GM19238 (cell line): ENCODE measurements at regions not wholly inside any gene's neighbourhood (a gene's known extent, or its start where the extent isn't known, plus 50 kb on each side); places are given as distances from the start of the nearest gene placed in this dataset.
"Not testable (repeated sequence)": the region's sequence is repeated elsewhere in the genome, so short reads cannot be mapped to it uniquely, and the experiment has no call there.

ENCODE experiments used
- DNase-seq: peaks from one replicate; pipeline ENCODE4 v3.0.0; 2011; ENCODE audit warnings: low spot score; ENCODE audit not compliant: insufficient read length

GRCh38 chr5:179456075-179456474 is 94.3 kb upstream of the RUFY1 start:
- DNase-seq: not testable (repeated sequence)

- no peak for DNase-seq
Observed at GRCh38 chr5:179455320-179455719, 95.0 kb upstream of the RUFY1 start.

DNA sequence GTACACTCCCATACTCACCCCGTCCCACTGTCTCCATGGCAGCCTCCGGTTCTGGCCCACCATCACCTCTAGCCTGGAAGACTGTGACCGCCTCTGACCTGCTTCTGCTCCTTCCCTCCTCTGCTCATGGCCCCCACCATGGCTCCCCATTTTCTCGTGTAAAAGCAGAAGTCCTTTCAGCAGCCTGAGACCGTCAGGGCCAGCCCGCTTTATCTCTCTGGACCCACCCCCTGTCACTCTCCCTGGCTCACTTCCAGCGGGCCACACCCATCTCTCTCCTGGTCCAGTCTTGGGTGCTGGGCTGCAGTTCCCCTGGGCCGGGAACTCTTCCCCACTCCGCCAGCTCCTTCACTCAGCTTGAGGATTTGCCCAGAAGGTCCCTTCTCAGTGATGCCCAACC is 96.0 kb upstream of the RUFY1 start:
- no peak for DNase-seq

DNA sequence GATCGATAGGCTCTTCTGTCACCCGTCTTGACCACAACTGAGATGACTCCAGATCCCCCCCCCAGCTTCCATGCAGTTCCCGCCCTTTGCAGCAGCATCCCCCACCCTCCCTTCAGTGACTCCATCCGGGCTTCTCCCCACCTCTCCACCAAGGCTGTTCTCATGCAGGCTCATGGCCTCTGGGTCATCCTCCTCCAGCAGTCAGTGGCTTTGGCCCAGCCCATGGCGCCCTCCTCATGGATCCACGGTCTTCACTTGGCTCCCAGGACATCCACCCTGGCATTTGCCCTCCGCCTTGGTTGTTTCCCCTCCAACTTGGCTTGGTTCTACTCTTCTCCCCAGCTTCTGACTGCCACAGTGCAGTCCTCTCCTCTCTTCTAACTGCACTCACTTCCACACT is 96.7 kb upstream of the RUFY1 start:
- no peak for DNase-seq

DNA sequence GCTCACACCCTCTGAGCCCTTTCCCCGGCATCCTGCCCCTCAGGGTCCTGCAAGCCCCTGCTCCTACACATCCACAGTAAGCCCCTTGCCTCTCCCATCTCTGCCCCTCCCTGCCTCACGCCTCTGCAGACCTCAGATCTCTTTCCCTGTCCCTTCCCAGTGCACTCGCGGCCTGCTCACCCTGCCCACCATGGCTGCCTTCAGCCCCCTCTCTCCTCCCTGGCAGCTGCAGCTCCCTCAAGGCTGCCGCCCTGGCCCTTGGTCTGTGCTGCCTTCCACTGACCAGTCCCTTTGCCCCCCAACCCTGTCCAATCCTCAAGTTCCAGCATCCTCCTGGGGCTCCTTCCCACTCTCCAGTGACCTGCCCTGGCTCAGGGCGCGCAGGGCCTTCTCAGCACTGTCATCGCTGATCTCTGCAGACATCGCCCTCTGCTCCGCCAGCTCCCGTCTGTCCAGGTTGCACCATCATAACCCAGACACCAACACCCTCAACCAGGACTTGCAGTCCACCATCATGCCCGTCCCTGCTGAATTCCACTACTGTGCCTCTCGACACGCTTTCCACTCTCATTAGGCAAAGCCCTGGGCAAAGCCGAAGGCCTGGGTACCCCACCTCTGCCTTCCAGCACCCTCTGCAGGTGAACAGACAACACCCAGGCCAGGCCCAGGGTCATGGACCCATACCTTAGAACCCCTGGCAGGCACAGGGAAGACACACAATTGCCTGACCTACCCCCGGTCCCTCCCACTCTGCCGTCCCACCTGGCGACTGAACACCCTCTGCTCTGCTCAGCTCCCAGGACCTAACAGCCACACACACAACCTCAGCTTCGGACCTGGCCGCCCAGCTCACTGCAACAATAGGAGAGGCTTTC is 97.8 kb upstream of the RUFY1 start:
- no peak for DNase-seq

GRCh38 chr5:179451828-179452196 is 98.5 kb upstream of the RUFY1 start:
- no peak for DNase-seq

GRCh38 chr5:179451114-179451827 is 99.1 kb upstream of the RUFY1 start:
- DNase-seq: no peak

DNA sequence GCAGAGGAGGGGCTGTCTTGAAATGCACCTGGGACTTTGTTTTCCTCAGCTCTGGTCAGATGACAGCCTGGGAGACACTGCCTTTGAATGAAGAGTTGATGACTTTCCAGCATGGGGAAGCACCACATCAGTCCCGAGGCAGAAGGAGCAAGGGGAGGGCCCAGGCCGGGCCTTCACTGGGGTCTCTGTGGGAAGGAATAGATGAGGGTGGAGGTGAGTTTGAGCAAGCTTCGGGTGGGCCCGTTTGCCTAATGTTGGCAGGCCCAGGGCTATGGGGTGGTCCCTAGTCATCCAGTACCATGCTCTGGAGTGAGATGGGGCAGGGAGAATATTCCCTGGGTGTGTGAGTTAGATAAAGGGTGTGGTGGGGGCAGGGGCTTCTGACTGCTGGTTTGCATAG is 100.4 kb upstream of the RUFY1 start:
- not testable (repeated sequence) for DNase-seq

DNA sequence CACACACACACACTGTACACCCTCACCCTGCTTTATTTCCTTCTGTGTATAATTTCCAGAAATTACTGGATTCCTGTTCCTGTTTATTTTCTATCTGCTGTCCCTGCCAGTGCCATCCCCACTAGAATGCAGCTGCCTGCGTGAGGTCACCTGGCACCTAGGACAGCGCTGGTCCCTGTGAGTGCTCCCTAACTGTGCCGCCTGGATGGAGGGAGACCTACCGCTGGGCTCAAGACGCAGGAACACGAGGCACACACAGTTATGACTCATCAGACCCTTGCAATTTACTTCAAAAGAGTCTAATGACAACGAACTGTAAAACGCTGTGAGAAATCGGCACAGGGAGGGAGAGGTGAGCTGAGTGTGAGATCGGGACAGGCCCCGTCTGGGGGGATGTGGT is 102.1 kb upstream of the RUFY1 start:
- DNase-seq: not testable (repeated sequence)

DNA sequence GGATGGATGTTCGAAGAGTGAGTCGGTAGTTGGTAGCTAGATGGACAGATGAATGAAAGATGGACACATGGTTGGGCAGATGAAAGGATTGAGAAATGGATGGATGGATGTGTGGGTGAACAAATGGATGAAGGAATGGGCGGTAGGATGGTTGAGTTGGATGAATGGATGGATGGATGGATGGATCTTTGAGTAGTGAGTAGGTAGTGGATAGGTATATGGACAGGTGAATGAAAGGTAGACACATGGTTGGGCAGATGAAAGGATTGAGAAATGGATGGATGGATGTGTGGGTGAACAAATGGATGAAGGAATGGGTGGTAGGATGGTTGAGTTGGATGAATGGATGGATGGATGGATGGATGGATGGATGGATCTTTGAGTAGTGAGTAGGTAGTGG is 97.0 kb upstream of the ADAMTS2 start:
- not testable (repeated sequence) for DNase-seq

GRCh38 chr5:179439181-179439985 is 94.1 kb upstream of the ADAMTS2 start:
- no peak for DNase-seq

GRCh38 chr5:179438461-179438860 is 93.2 kb upstream of the ADAMTS2 start:
- no peak for DNase-seq

- DNase-seq: no peak
Observed at GRCh38 chr5:179438011-179438441, 92.8 kb upstream of the ADAMTS2 start.

DNA sequence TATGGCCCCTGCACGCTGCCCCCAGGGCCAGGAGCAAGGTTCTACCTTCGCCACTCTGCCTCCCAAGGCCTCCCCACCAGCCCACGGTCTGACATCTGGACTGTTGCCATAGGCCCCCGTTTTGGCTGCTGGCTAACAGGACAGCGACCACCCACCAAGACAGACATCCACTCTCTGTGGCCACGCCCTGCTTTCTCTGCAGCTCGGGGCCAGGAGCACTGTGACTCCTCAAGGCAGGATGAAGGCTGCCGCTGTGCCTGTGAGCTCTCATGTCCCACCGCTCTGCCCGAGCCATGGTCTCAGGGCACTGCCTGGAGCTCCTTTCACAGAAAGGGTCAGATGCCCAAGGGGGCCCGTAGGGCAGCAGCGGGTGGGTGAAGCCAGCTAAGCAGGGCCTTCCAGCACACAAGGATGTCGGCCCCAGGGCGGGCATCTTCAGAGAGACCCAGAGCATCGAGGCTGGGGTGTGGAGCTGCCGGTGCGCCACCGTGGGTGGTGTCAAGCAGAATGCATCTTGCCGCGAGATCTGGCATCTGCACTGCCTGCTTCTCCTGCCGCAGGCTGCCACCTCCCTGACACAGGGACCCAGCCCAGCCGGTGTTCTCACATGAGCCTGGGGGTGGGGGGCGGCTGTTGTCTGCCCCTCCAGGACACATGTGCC is 92.2 kb upstream of the ADAMTS2 start:
- no peak for DNase-seq

- no peak for DNase-seq
Observed at GRCh38 chr5:179436321-179437122, 91.3 kb upstream of the ADAMTS2 start.

DNA sequence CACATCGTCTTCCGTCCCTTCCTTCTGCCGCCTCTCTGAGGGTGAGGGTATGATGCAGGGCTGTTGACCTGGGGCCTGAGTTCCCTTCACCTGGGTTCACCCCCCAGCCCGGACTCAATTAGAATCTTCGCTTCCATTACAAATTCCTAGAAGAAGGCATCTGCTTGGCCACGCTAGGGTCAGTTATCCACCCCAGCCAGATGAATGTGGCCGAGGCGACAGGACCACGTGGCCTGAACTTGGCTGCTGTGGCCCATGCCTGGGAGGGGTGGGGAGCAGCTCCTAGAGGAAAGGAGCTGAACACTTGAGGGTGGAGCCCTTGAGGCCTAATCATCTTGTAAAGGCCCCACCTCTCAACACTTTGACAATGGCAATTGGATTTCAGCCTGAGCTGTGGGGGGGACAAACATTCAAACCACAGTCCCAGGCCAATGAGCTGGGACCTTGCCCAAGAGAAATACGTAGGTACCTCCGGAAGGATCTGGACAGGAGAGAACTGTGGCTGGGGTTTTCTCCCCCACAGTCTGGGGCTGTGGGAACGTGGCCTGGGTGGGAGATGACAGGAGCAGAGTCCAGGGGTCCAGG is 90.6 kb upstream of the ADAMTS2 start:
- no peak for DNase-seq

DNA sequence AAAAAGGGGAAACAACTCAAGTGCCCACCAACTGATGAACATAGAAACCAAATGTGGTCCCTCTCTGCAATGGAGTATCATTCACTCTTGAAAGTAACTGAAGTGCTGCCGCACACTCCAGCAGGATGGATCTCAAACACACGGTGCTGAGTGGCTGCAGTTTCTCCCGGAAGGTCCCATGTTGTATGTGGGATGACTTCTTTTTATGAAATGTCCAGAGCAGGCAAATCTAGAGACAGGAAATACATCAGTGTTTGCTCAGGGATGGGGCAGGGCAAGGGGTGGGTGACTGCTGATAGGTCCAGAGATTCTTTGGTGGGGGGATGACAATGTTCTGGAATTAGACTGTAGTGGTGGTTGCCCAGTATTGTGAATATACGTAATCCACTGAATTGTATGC is 89.9 kb upstream of the ADAMTS2 start:
- DNase-seq: no peak

GRCh38 chr5:179432547-179432946 is 87.3 kb upstream of the ADAMTS2 start:
- no peak for DNase-seq

DNA sequence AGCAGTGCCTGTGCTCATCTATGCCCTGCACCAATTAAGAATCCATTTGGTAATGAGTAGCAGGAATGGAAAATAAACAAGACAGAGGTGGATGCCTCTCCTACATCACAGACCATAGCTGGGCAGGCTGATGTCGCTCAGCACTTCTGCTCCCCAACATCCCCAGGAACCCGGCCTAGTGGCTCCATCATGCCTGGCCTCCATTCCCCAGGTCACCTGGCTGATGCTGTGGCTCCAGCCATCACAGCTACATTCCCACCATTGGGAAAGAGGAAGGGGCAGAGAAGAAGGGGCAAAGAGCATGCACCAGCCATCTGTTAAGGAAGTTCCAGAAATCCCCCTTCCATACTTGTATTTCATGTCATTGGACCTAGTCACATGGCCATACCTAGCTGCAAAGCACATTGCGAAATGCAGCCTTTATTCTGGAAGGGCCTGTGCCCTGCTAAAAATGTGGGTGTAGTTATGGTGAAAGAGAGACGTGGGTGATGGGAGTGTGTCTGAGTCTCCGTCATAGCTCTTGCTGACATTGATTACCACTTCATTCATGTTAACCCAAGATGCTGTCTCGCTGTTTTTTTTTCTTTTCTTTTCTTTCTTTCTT is 86.1 kb upstream of the ADAMTS2 start:
- DNase-seq: no peak
